ENCODE measurements at regions not wholly inside any gene's neighbourhood (a gene's known extent, or its start where the extent isn't known, plus 50 kb on each side); places are given as distances from the start of the nearest gene placed in this dataset.

GRCh38 chr7:85306115-85306514, 119.3 kb upstream of the SEMA3D start:
- Histone ChIP-seq H3K36me3 (ENCODE audit: insufficient read depth) (no peaks in the 10 kb centered on the region), H4K20me1 (ENCODE audit: insufficient read depth) (no peaks in the 10 kb centered on the region), H3K4me2 (no peak overlapping the region), H3K79me2 (ENCODE audit: insufficient read depth, low read depth) (no peaks in the 10 kb centered on the region), H2AFZ (ENCODE audit: low read depth) (no peak overlapping the region), H3K4me3 (IDR thresholded peaks at IDR 0.05; ENCODE audit: insufficient read depth, low read depth, low read length) (no peak overlapping the region), H3K27me3 (ENCODE audit: insufficient read depth, low read depth) (no peaks in the 10 kb centered on the region), H3K4me1 (ENCODE audit: low read depth, poor library complexity, severe bottlenecking) (no peaks in the 10 kb centered on the region), H3K9ac (no peak overlapping the region), H3K27ac (no peak overlapping the region)
- TF ChIP-seq, protein P1, sequence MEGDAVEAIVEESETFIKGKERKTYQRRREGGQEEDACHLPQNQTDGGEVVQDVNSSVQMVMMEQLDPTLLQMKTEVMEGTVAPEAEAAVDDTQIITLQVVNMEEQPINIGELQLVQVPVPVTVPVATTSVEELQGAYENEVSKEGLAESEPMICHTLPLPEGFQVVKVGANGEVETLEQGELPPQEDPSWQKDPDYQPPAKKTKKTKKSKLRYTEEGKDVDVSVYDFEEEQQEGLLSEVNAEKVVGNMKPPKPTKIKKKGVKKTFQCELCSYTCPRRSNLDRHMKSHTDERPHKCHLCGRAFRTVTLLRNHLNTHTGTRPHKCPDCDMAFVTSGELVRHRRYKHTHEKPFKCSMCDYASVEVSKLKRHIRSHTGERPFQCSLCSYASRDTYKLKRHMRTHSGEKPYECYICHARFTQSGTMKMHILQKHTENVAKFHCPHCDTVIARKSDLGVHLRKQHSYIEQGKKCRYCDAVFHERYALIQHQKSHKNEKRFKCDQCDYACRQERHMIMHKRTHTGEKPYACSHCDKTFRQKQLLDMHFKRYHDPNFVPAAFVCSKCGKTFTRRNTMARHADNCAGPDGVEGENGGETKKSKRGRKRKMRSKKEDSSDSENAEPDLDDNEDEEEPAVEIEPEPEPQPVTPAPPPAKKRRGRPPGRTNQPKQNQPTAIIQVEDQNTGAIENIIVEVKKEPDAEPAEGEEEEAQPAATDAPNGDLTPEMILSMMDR (conservative IDR thresholded peaks at IDR 0.05; ENCODE audit: low read depth, low read length), result no peak

DNA sequence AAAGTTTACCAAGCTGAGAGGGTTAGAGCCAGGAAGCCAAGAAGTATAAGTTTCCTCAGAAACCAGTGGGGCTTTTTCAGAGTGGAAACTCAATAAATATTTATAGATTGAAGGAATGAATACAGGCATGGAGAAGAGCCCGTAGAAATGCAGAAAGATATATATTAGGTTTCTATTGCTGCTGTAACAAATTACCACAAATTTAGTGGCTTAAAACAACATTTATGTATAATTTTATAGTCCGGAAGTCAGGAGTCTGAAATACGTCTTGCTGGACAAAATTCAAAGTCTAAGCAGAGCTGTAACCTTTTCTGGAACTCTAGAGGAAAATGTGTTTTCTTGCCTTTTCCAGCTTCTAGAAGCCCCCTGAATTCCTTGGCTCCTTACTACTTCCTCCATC, 107.3 kb upstream of the SEMA3D start:
- no peak overlapping the region for H3K4me3 ChIP-seq (IDR thresholded peaks at IDR 0.05; ENCODE audit: insufficient read depth, low read depth, low read length)
- no peak overlapping the region for H3K4me2 ChIP-seq

DNA sequence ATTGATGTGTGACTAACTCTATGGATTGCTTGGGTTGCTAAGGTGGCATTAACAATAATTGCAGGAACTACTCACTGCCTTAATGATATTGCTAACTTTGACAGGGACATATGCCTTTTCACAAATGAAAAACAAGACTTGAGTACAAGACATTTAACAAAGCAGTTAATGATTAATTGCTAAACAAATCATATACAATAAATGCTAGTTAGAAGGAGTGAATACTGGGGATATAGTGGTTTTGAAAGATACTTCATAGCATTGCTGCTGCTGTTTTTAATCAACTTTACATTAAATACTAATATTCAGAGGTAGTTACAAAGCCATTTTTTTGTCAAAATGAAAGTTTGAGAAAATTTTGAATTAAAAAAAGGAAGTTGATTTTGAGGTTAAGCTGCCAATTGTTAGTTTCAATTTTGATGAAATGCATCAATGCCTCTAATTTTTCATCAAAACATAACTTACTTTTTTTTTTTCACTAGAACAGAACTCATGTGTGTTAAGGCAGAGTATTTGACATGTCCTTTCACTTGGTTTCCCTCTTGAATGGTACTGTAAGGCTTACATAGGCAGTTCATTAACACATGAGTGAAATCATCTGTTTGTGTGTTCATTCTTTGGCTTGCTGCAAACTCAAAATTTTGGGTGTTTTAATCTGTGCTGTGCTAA, 106.2 kb upstream of the SEMA3D start:
- H3K27ac ChIP-seq, result no peak overlapping the region
- H3K4me3 ChIP-seq (IDR thresholded peaks at IDR 0.05; ENCODE audit: insufficient read depth, low read depth, low read length), result no peak overlapping the region
- H3K9ac ChIP-seq, result no peak overlapping the region
- TF ChIP-seq, protein P1 (conservative IDR thresholded peaks at IDR 0.05; ENCODE audit: low read depth, low read length), result no peak
- H3K79me2 ChIP-seq (ENCODE audit: insufficient read depth, low read depth), result no peaks in the 10 kb centered on the region
- H4K20me1 ChIP-seq (ENCODE audit: insufficient read depth), result no peaks in the 10 kb centered on the region
- no peaks in the 10 kb centered on the region for H3K27me3 ChIP-seq (ENCODE audit: insufficient read depth, low read depth)
- no peak overlapping the region for H3K4me2 ChIP-seq
- no peak overlapping the region for H2AFZ ChIP-seq (ENCODE audit: low read depth)
- H3K36me3 ChIP-seq (ENCODE audit: insufficient read depth), result no peaks in the 10 kb centered on the region
- no peaks in the 10 kb centered on the region for H3K4me1 ChIP-seq (ENCODE audit: low read depth, poor library complexity, severe bottlenecking)

More for the DNA sequence above, 107.3 kb upstream of the SEMA3D start:
- TF ChIP-seq, protein P1 (conservative IDR thresholded peaks at IDR 0.05; ENCODE audit: low read depth, low read length), result no peak
- Histone ChIP-seq H3K36me3 (ENCODE audit: insufficient read depth) (no peaks in the 10 kb centered on the region), H3K27ac (no peak overlapping the region), H3K4me1 (ENCODE audit: low read depth, poor library complexity, severe bottlenecking) (no peaks in the 10 kb centered on the region), H4K20me1 (ENCODE audit: insufficient read depth) (no peaks in the 10 kb centered on the region), H3K79me2 (ENCODE audit: insufficient read depth, low read depth) (no peaks in the 10 kb centered on the region), H2AFZ (ENCODE audit: low read depth) (no peak overlapping the region), H3K27me3 (ENCODE audit: insufficient read depth, low read depth) (no peaks in the 10 kb centered on the region), H3K9ac (no peak overlapping the region)

DNA sequence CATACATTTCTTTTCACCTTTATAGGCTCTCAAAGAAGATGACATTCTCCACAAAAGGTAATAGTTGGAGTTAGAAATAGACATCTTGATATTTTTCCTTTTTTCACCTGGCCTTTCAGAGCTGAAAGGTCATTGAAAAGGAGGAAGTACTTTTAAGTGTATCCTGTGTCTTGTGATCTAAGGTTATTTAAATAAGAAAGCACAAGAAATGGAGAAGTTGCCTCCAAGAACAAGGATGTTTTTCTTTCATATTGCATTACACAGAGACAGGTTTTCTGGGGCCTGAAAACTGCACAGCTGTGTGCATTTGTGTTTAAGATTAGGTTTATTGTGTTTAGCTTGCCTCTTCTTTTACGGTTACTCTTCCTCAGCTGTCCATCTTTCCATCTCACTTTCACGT, 103.4 kb upstream of the SEMA3D start:
- Histone ChIP-seq H3K4me3 (IDR thresholded peaks at IDR 0.05; ENCODE audit: insufficient read depth, low read depth, low read length) (no peak overlapping the region), H3K79me2 (ENCODE audit: insufficient read depth, low read depth) (no peaks in the 10 kb centered on the region), H3K36me3 (ENCODE audit: insufficient read depth) (no peaks in the 10 kb centered on the region), H2AFZ (ENCODE audit: low read depth) (no peak overlapping the region), H3K4me1 (ENCODE audit: low read depth, poor library complexity, severe bottlenecking) (no peaks in the 10 kb centered on the region), H3K27ac (no peak overlapping the region), H4K20me1 (ENCODE audit: insufficient read depth) (no peaks in the 10 kb centered on the region), H3K27me3 (ENCODE audit: insufficient read depth, low read depth) (no peaks in the 10 kb centered on the region), H3K4me2 (no peak overlapping the region), H3K9ac (no peak overlapping the region)
- TF ChIP-seq, protein P1 (conservative IDR thresholded peaks at IDR 0.05; ENCODE audit: low read depth, low read length), result no peak
